Fibroblast of peridontal ligament (primary cell): ENCODE measurements at regions not wholly inside any gene's neighbourhood (a gene's known extent, or its start where the extent isn't known, plus 50 kb on each side); places are given as distances from the start of the nearest gene placed in this dataset.

Experiments used
- DNase-seq: peaks from one replicate; pipeline ENCODE4 v3.0.0-alpha.2; 2010; ENCODE audit errors: extremely low read depth

- DNase-seq, result no peak
Measured at GRCh38 chr1:5340560-5341130, 651.6 kb downstream of the NPHP4 start.

- no peak for DNase-seq
Measured at GRCh38 chr1:5338466-5338865, 653.8 kb downstream of the NPHP4 start.

- no peak for DNase-seq
Measured at GRCh38 chr1:5333291-5333690, 658.9 kb downstream of the NPHP4 start.

GRCh38 chr1:5331101-5331500 lies 661.1 kb downstream of the NPHP4 start:
- DNase-seq, result no peak

GRCh38 chr1:5329068-5329739 lies 663.0 kb downstream of the NPHP4 start:
- no peak for DNase-seq

GRCh38 chr1:5324883-5325282 lies 667.3 kb downstream of the NPHP4 start:
- DNase-seq, result no peak

GRCh38 chr1:5318143-5318816 lies 663.9 kb downstream of the AJAP1 start:
- DNase-seq, result no peak

GRCh38 chr1:5317391-5317790 lies 663.0 kb downstream of the AJAP1 start:
- DNase-seq, result no peak

- DNase-seq, result no peak
Measured at GRCh38 chr1:5312862-5313261, 658.5 kb downstream of the AJAP1 start.

- DNase-seq, result no peak
Measured at GRCh38 chr1:5312293-5312674, 657.9 kb downstream of the AJAP1 start.

GRCh38 chr1:5311634-5312292 lies 657.4 kb downstream of the AJAP1 start:
- no peak for DNase-seq

GRCh38 chr1:5311147-5311546 lies 656.7 kb downstream of the AJAP1 start:
- DNase-seq, result no peak

- DNase-seq, result no peak
Measured at GRCh38 chr1:5308249-5308648, 653.8 kb downstream of the AJAP1 start.

GRCh38 chr1:5304702-5305101 lies 650.3 kb downstream of the AJAP1 start:
- DNase-seq, result no peak

- DNase-seq, result no peak
Measured at GRCh38 chr1:5298376-5298775, 644.0 kb downstream of the AJAP1 start.

- DNase-seq, result no peak
Measured at GRCh38 chr1:5297886-5298239, 643.5 kb downstream of the AJAP1 start.

GRCh38 chr1:5297180-5297885 lies 642.9 kb downstream of the AJAP1 start:
- DNase-seq, result no peak

GRCh38 chr1:5296557-5297179 lies 642.3 kb downstream of the AJAP1 start:
- DNase-seq, result no peak

GRCh38 chr1:5296095-5296494 lies 641.7 kb downstream of the AJAP1 start:
- no peak for DNase-seq

- DNase-seq, result no peak
Measured at GRCh38 chr1:5291889-5292288, 637.5 kb downstream of the AJAP1 start.

GRCh38 chr1:5287178-5288150 lies 633.1 kb downstream of the AJAP1 start:
- no peak for DNase-seq
